K562 (cell line): ENCODE measurements at regions not wholly inside any gene's neighbourhood (a gene's known extent, or its start where the extent isn't known, plus 50 kb on each side); places are given as distances from the start of the nearest gene placed in this dataset.

ENCODE experiments used
- BHLHE40 ChIP-seq: IDR thresholded peaks from 2 replicates; pipeline ENCODE4 v1.6.1; 2011; ENCODE audit warnings: low read length, improper control_type of control experiment
- EP300 ChIP-seq: IDR thresholded peaks from 2 replicates; pipeline ENCODE4 v1.6.1; 2012; ENCODE audit warnings: low read length, improper control_type of control experiment
- HNRNPK ChIP-seq: fragments of 200-400 bp; formaldehyde crosslinking; IDR thresholded peaks from one replicate; pipeline ENCODE4 v1.6.1; 2018; ENCODE audit warnings: mild to moderate bottlenecking, low read depth, low read length; ENCODE audit not compliant: poor library complexity, severe bottlenecking
- MYBL2 ChIP-seq, 2 experiments: fragments of 450-650 bp in 1 of 2; sonication (generic) in 1 of 2; formaldehyde crosslinking in 1 of 2; IDR thresholded peaks; 2 replicates each; pipeline versions ENCODE4 v1.6.1 to v1.8.1; 2017 to 2022; ENCODE audit warnings: borderline replicate concordance in 1 of 2, inconsistent platforms in 1 of 2, low read depth in 1 of 2, mild to moderate bottlenecking in 1 of 2, missing genetic modification reagents in 1 of 2, moderate library complexity in 1 of 2
- POLR2A ChIP-seq: fragments of 450-650 bp; conservative IDR thresholded peaks from 2 replicates; pipeline ENCODE4 v1.6.1; 2016
- POLR2AphosphoS5 ChIP-seq: IDR thresholded peaks from 2 replicates; pipeline ENCODE4 v1.6.1; 2011; ENCODE audit warnings: mild to moderate bottlenecking, low read depth, low read length, moderate library complexity; ENCODE audit not compliant: control insufficient read depth, insufficient read depth
- RBM22 ChIP-seq: fragments of 200-400 bp; formaldehyde crosslinking; IDR thresholded peaks from 2 replicates; pipeline ENCODE4 v1.6.1; 2018; ENCODE audit warnings: low read length, low read depth; ENCODE audit not compliant: poor library complexity, severe bottlenecking
- TAF1 ChIP-seq: IDR thresholded peaks from 2 replicates; pipeline ENCODE4 v1.6.1; 2011; ENCODE audit warnings: mild to moderate bottlenecking, low read length, moderate library complexity; ENCODE audit not compliant: insufficient read depth, control insufficient read depth, severe bottlenecking; ENCODE audit errors: extremely low read depth
- TCF7 ChIP-seq: sonication (generic); IDR thresholded peaks from 2 replicates; pipeline ENCODE4 v1.6.1; 2016; ENCODE audit warnings: antibody characterized with exemption, borderline replicate concordance
- TF ChIP-seq, protein P1 (sequence below), 3 experiments: IDR thresholded peaks in 2 of 3; conservative IDR thresholded peaks in 1 of 3; 2 replicates each; pipeline ENCODE4 v1.5.1; 2011 to 2012; ENCODE audit warnings: low read length in 3 of 3, mild to moderate bottlenecking in 3 of 3, control low read depth in 2 of 3, improper control_type of control experiment in 1 of 3, inconsistent platforms in 1 of 3, low read depth in 1 of 3, mixed read lengths in 1 of 3, moderate library complexity in 1 of 3; ENCODE audit not compliant: insufficient read depth in 2 of 3

DNA sequence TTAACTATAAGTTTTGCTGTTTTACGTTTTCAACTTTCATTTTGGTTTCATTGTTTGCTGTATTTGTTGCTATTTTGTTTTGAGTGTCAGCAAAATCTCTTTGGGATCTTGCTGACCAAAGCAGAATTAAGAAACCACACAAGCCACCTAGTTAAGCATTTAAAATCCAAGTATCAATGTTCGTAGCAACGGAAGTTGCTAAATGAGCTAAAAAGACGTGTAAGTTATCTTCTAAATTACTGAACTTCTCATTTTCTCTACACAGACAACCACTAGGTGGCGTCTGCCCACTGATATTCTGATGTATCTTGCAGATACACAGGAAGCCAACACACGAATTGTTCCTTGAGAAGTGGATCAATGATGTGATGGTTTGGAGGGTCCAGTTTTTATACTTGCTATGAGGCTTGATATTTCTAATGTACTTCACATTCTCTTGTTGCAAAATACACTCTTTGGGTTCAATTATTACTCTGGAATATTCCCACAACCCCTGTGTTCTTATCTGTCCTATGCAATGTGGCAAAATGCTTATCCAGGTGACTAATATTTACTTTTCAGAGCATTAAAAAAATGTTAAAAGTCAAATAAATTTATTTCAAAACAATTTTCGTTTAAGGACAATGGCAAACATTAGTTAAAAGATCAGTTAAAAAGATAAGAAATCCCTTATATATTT lies 250.5 kb downstream of the TECRL start:
- no peak for TF ChIP-seq MYBL2 (IDR thresholded peaks at IDR 0.05; ENCODE audit: low read depth)
- no peak for TF ChIP-seq MYBL2 (CRISPR knock-in tag; IDR thresholded peaks at IDR 0.05; ENCODE audit: borderline replicate concordance)
- TF ChIP-seq POLR2AphosphoS5: no peak
- no peak for TF ChIP-seq POLR2A
- TF ChIP-seq BHLHE40: no peak
- no peak for TF ChIP-seq HNRNPK
- TF ChIP-seq TAF1: no peak
- no peak for TF ChIP-seq TCF7
- TF ChIP-seq, protein P1, sequence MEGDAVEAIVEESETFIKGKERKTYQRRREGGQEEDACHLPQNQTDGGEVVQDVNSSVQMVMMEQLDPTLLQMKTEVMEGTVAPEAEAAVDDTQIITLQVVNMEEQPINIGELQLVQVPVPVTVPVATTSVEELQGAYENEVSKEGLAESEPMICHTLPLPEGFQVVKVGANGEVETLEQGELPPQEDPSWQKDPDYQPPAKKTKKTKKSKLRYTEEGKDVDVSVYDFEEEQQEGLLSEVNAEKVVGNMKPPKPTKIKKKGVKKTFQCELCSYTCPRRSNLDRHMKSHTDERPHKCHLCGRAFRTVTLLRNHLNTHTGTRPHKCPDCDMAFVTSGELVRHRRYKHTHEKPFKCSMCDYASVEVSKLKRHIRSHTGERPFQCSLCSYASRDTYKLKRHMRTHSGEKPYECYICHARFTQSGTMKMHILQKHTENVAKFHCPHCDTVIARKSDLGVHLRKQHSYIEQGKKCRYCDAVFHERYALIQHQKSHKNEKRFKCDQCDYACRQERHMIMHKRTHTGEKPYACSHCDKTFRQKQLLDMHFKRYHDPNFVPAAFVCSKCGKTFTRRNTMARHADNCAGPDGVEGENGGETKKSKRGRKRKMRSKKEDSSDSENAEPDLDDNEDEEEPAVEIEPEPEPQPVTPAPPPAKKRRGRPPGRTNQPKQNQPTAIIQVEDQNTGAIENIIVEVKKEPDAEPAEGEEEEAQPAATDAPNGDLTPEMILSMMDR (IDR thresholded peaks at IDR 0.05 in 2 of 3, conservative IDR thresholded peaks at IDR 0.05 in 1 of 3; ENCODE audit: insufficient read depth in 2 of 3, low read depth in 1 of 3, low read length in 3 of 3): peak; percentile 28 to 54 (median 50); a peak in 5 of 6 replicates
- no peak for TF ChIP-seq EP300
- no peak for TF ChIP-seq RBM22
